ENCODE measurements at regions not wholly inside any gene's neighbourhood (a gene's known extent, or its start where the extent isn't known, plus 50 kb on each side); places are given as distances from the start of the nearest gene placed in this dataset.

DNA sequence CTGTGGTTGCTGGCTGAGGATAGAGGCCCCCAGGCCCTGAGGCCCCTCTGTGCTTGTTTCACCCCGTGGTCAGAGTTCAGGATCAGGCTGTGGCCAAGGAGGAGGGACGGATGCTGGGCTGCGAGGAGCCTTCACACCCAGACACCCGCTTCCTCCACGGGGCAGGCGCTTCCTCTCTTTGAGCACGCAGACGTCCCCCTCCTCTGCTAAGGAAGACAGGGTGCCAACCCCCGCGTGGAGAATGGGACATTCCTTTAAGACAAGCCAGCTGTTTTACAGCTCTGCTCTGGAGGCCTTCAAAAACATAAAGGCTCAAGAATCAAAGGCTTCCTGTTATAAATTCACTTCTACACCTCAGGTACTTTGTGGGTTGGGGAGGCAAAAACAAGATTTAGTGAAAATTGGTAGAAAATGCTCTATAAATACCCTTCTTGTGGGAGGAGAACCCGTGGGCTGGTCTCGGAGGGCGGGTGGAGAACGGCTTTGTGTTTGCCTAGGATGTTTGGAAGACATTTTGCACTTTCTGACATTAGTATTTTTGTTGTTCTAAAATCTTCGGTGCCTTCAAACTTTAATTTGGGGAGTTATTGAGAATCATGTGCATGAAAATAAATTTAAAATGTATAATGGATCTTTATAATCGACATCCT, 60.8 kb upstream of the FOXF1 start:
- TF ChIP-seq, protein P1, sequence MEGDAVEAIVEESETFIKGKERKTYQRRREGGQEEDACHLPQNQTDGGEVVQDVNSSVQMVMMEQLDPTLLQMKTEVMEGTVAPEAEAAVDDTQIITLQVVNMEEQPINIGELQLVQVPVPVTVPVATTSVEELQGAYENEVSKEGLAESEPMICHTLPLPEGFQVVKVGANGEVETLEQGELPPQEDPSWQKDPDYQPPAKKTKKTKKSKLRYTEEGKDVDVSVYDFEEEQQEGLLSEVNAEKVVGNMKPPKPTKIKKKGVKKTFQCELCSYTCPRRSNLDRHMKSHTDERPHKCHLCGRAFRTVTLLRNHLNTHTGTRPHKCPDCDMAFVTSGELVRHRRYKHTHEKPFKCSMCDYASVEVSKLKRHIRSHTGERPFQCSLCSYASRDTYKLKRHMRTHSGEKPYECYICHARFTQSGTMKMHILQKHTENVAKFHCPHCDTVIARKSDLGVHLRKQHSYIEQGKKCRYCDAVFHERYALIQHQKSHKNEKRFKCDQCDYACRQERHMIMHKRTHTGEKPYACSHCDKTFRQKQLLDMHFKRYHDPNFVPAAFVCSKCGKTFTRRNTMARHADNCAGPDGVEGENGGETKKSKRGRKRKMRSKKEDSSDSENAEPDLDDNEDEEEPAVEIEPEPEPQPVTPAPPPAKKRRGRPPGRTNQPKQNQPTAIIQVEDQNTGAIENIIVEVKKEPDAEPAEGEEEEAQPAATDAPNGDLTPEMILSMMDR (IDR thresholded peaks at IDR 0.05), result no peak
- TF ChIP-seq POLR2AphosphoS5 (IDR thresholded peaks at IDR 0.05), result no peak

Data from sigmoid colon (tissue), 4 donors.